GM23248 (cell line): ENCODE measurements at regions not wholly inside any gene's neighbourhood (a gene's known extent, or its start where the extent isn't known, plus 50 kb on each side); places are given as distances from the start of the nearest gene placed in this dataset.

Experiments
- DNase-seq: peaks from one replicate; pipeline ENCODE4 v3.0.0-alpha.2; 2015
- H2AFZ ChIP-seq: fragments of 200-600 bp; sonication (generic); 2 replicates; pipeline ENCODE4 v1.6.1; 2016; ENCODE audit warnings: antibody characterized with exemption
- H3F3A ChIP-seq: fragments of 200-600 bp; sonication (generic); 2 replicates; pipeline ENCODE4 v1.6.1; 2016; ENCODE audit warnings: mild to moderate bottlenecking, antibody characterized with exemption, mixed run types; ENCODE audit not compliant: insufficient read depth
- H3K27ac ChIP-seq: fragments of 200-600 bp; sonication (generic); 2 replicates; pipeline ENCODE4 v1.5.1; 2016; ENCODE audit warnings: mild to moderate bottlenecking
- H3K27me3 ChIP-seq: fragments of 200-600 bp; sonication (generic); replicated peaks from 2 replicates; pipeline ENCODE4 v1.6.1; 2016; ENCODE audit warnings: mild to moderate bottlenecking; ENCODE audit not compliant: insufficient read depth
- H3K36me3 ChIP-seq: fragments of 200-600 bp; sonication (generic); 2 replicates; pipeline ENCODE4 v1.6.1; 2016; ENCODE audit warnings: low read depth, mild to moderate bottlenecking
- H3K4me1 ChIP-seq: fragments of 200-600 bp; sonication (generic); 2 replicates; pipeline ENCODE4 v1.6.1; 2016; ENCODE audit warnings: mild to moderate bottlenecking; ENCODE audit not compliant: insufficient read depth
- H3K4me2 ChIP-seq: fragments of 200-600 bp; sonication (generic); one replicate; pipeline ENCODE4 v1.6.1; 2016; ENCODE audit warnings: mild to moderate bottlenecking; ENCODE audit not compliant: unreplicated experiment
- H3K4me3 ChIP-seq: fragments of 200-600 bp; sonication (generic); 2 replicates; pipeline ENCODE4 v1.5.1; 2016; ENCODE audit warnings: mild to moderate bottlenecking
- H3K79me2 ChIP-seq: fragments of 200-600 bp; sonication (generic); 2 replicates; pipeline ENCODE4 v1.6.1; 2016; ENCODE audit warnings: mild to moderate bottlenecking; ENCODE audit not compliant: insufficient read depth
- H3K9ac ChIP-seq: fragments of 200-600 bp; sonication (generic); 2 replicates; pipeline ENCODE4 v1.6.1; 2016; ENCODE audit warnings: mild to moderate bottlenecking
- H3K9me2 ChIP-seq: fragments of 200-600 bp; sonication (generic); 2 replicates; pipeline ENCODE4 v1.6.1; 2016; ENCODE audit warnings: mixed run types, mild to moderate bottlenecking, moderate library complexity; ENCODE audit not compliant: insufficient read depth
- H3K9me3 ChIP-seq: fragments of 200-600 bp; sonication (generic); one replicate; pipeline ENCODE4 v1.6.1; 2017; ENCODE audit warnings: low read depth
- H4K20me1 ChIP-seq: fragments of 200-600 bp; sonication (generic); 2 replicates; pipeline ENCODE4 v1.6.0; 2016; ENCODE audit not compliant: insufficient read depth
- EZH2 ChIP-seq: fragments of 200-600 bp; sonication (generic); IDR thresholded peaks from 2 replicates; pipeline ENCODE4 v1.6.1; 2018; ENCODE audit warnings: antibody characterized with exemption, mild to moderate bottlenecking; ENCODE audit not compliant: insufficient read depth, poor library complexity, severe bottlenecking
- EZH2phosphoT487 ChIP-seq: fragments of 200-600 bp; sonication (generic); IDR thresholded peaks from 2 replicates; pipeline ENCODE4 v1.6.1; 2018; ENCODE audit warnings: antibody characterized with exemption, moderate library complexity, mild to moderate bottlenecking, low read depth; ENCODE audit not compliant: insufficient read depth
- WGBS, 2 experiments: methylation state at CpG; one replicate each; pipeline ENCODE4 v1.1.6; 2015 to 2017; ENCODE audit warnings: low lambda C conversion rate in 2 of 2, low coverage in 1 of 2; ENCODE audit errors: missing lambda C conversion rate in 2 of 2; 5-methylcytosine and 5-hydroxymethylcytosine counted together
- in situ Hi-C: fragments of 300-500 bp; cut with MboI; formaldehyde crosslinking; loops from 2 replicates; pipeline ENCODE4 v1.15.0; 2020

- Histone ChIP-seq H3F3A (no peaks in the 10 kb centered on the region), H3K4me1 (no peaks in the 10 kb centered on the region), H2AFZ (no peak overlapping the region), H3K9ac (no peak overlapping the region), H3K36me3 (no peaks in the 10 kb centered on the region), H4K20me1 (no peaks in the 10 kb centered on the region), H3K27ac (no peak overlapping the region), H3K4me3 (no peak overlapping the region), H3K79me2 (no peaks in the 10 kb centered on the region), H3K9me2 (no peaks in the 10 kb centered on the region), H3K4me2 (no peak overlapping the region), H3K27me3 (no peaks in the 10 kb centered on the region), H3K9me3 (no peaks in the 10 kb centered on the region)
- WGBS, 2 experiments, result 18 to 30% methylated on average over 2 of the region's 2 CpGs
- in situ Hi-C loops, result no loop called here
- TF ChIP-seq EZH2phosphoT487 (no peak), EZH2 (no peak)
- no peak for DNase-seq
Observed at GRCh38 chr13:57443494-57443893, 188.1 kb upstream of the PCDH17 start.

- Histone ChIP-seq H3K36me3 (no peaks in the 10 kb centered on the region), H3K4me2 (no peak overlapping the region), H3K9me2 (no peaks in the 10 kb centered on the region), H3F3A (no peaks in the 10 kb centered on the region), H3K9ac (no peak overlapping the region), H4K20me1 (no peaks in the 10 kb centered on the region), H2AFZ (no peak overlapping the region), H3K4me3 (no peak overlapping the region), H3K79me2 (no peaks in the 10 kb centered on the region), H3K9me3 (no peaks in the 10 kb centered on the region), H3K4me1 (no peaks in the 10 kb centered on the region), H3K27me3 (no peaks in the 10 kb centered on the region), H3K27ac (no peak overlapping the region)
- no peak for DNase-seq
- TF ChIP-seq EZH2phosphoT487 (no peak), EZH2 (no peak)
- WGBS, 2 experiments, result 39 to 49% methylated on average over 2 of the region's 2 CpGs
- in situ Hi-C loops, result no loop called here
Observed at GRCh38 chr13:57450356-57450755, 181.2 kb upstream of the PCDH17 start.

- no peak for TF ChIP-seq EZH2
- TF ChIP-seq EZH2phosphoT487, result no peak
- Histone ChIP-seq H3K4me3 (no peak overlapping the region), H3K4me1 (no peaks in the 10 kb centered on the region), H3K27me3 (no peaks in the 10 kb centered on the region), H3K36me3 (no peaks in the 10 kb centered on the region), H4K20me1 (no peaks in the 10 kb centered on the region), H3K9ac (no peak overlapping the region), H3K79me2 (no peaks in the 10 kb centered on the region), H3F3A (no peaks in the 10 kb centered on the region), H3K9me2 (no peaks in the 10 kb centered on the region), H3K4me2 (no peak overlapping the region), H3K27ac (no peak overlapping the region), H2AFZ (no peak overlapping the region), H3K9me3 (no peaks in the 10 kb centered on the region)
- in situ Hi-C loops, result no loop called here
- no peak for DNase-seq
- WGBS, 2 experiments, result 1 to 10% methylated on average over 2 of the region's 2 CpGs
Observed at GRCh38 chr13:57452228-57452627, 179.3 kb upstream of the PCDH17 start.

- no peak for DNase-seq
- Histone ChIP-seq H3K27ac (no peak overlapping the region), H3K4me1 (no peaks in the 10 kb centered on the region), H3K4me3 (no peak overlapping the region), H3K9ac (no peak overlapping the region), H3K79me2 (no peaks in the 10 kb centered on the region), H3K9me2 (no peaks in the 10 kb centered on the region; the same call in 1 of the 2 replicates), H3K4me2 (no peak overlapping the region), H3K9me3 (no peaks in the 10 kb centered on the region), H4K20me1 (no peaks in the 10 kb centered on the region), H3K27me3 (no peaks in the 10 kb centered on the region), H2AFZ (no peak overlapping the region), H3K36me3 (no peaks in the 10 kb centered on the region), H3F3A (no peaks in the 10 kb centered on the region)
- WGBS, 2 experiments, result 2 to 8% methylated on average over 1 of the region's 1 CpG
- TF ChIP-seq EZH2 (no peak), EZH2phosphoT487 (no peak)
- in situ Hi-C loops, result no loop called here
Observed at GRCh38 chr13:57470491-57470890, 161.1 kb upstream of the PCDH17 start.

GRCh38 chr13:57491318-57491717 is 140.2 kb upstream of the PCDH17 start:
- Histone ChIP-seq H3K9me3 (no peaks in the 10 kb centered on the region), H2AFZ (no peak overlapping the region), H3K9me2 (no peaks in the 10 kb centered on the region), H4K20me1 (no peaks in the 10 kb centered on the region), H3K4me1 (no peaks in the 10 kb centered on the region), H3K4me2 (no peak overlapping the region), H3K9ac (no peak overlapping the region), H3K27me3 (no peaks in the 10 kb centered on the region), H3F3A (no peaks in the 10 kb centered on the region), H3K27ac (no peak overlapping the region), H3K36me3 (no peaks in the 10 kb centered on the region), H3K79me2 (no peaks in the 10 kb centered on the region), H3K4me3 (no peak overlapping the region)
- in situ Hi-C loops, result no loop called here
- no peak for DNase-seq
- 15 to 24% methylated on average over 1 of the region's 1 CpG for WGBS, 2 experiments
- TF ChIP-seq EZH2, result no peak
- no peak for TF ChIP-seq EZH2phosphoT487
